Esophagus squamous epithelium (tissue), 5 donors: ENCODE measurements at regions not wholly inside any gene's neighbourhood (a gene's known extent, or its start where the extent isn't known, plus 50 kb on each side); places are given as distances from the start of the nearest gene placed in this dataset.

Experiments used
- DNase-seq: peaks from one replicate; lab custom pipeline; 2025; lab: John Stamatoyannopoulos, UW
- H3K27ac ChIP-seq, 4 donors: fragments of 200-600 bp; sonication (generic); one replicate each; pipeline ENCODE4 v1.5.1; 2016 to 2019; ENCODE audit warnings: mild to moderate bottlenecking in 1 of 4
- H3K27me3 ChIP-seq, 4 donors: fragments of 200-600 bp; sonication (generic); 1 replicate in 3 of 4; 2 replicates in 1 of 4; pipeline versions ENCODE4 v1.5.1 to v1.6.0; 2017 to 2021; ENCODE audit warnings: antibody characterized with exemption in 1 of 4
- H3K36me3 ChIP-seq, 3 donors: fragments of 200-600 bp; sonication (generic); one replicate each; pipeline ENCODE4 v1.5.1; 2016 to 2019
- H3K4me1 ChIP-seq, 3 donors: fragments of 200-600 bp; sonication (generic); one replicate each; pipeline ENCODE4 v1.5.1; 2017 to 2019
- H3K4me3 ChIP-seq, 4 donors: fragments of 200-600 bp; sonication (generic); 1 replicate in 3 of 4; 2 replicates in 1 of 4; pipeline ENCODE4 v1.5.1; 2016 to 2019; ENCODE audit warnings: mild to moderate bottlenecking in 2 of 4, moderate library complexity in 1 of 4
- H3K9me3 ChIP-seq, 3 donors: fragments of 200-600 bp; sonication (generic); one replicate each; pipeline ENCODE4 v1.5.1; 2016 to 2019
- CTCF ChIP-seq, 6 experiments: fragments of 450-650 bp in 4 of 6; fragments of 200-600 bp in 2 of 6; sonication (generic) in 2 of 6; IDR thresholded peaks; one replicate each; pipeline ENCODE4 v1.5.1; 2016 to 2019; ENCODE audit warnings: antibody characterized with exemption in 6 of 6, mild to moderate bottlenecking in 4 of 6, moderate library complexity in 4 of 6
- POLR2A ChIP-seq, 4 donors: fragments of 450-650 bp; IDR thresholded peaks; one replicate each; pipeline ENCODE4 v1.6.1; 2017; ENCODE audit warnings: antibody characterized with exemption in 4 of 4, mild to moderate bottlenecking in 4 of 4, moderate library complexity in 3 of 4
- WGBS, 2 donors: methylation state at CpG; one replicate each; pipeline ENCODE4 v1.1.5; 2018; 5-methylcytosine and 5-hydroxymethylcytosine counted together
- intact Hi-C: fragments of 100-400 bp; cut with DNase I; formaldehyde crosslinking; loops from one replicate; pipeline ENCODE4 v1.15.0; 2022
- donor health status: DM: yes; HTN: yes; CAD: no.

- intact Hi-C loops, result no loop called here
- 51 to 70% methylated on average over 3 of the region's 3 CpGs for WGBS, 2 donors
- Histone ChIP-seq H3K27ac (no peak overlapping the region), H3K9me3 (peaks cover 0 to 8% (median 0%) of the 10 kb centered on the region in 3 donors), H3K4me1 (no peaks in the 10 kb centered on the region), H3K27me3 (no peaks in the 10 kb centered on the region), H3K36me3 (no peaks in the 10 kb centered on the region), H3K4me3 (no peak overlapping the region)
- TF ChIP-seq POLR2A (IDR thresholded peaks at IDR 0.05) (no peak), CTCF (IDR thresholded peaks at IDR 0.05) (no peak)
- no peak for DNase-seq
These were observed 731.6 kb downstream of the SOCS6 start for GRCh38 chr18:71020342-71021029.

GRCh38 chr18:71018816-71019215 lies 730.0 kb downstream of the SOCS6 start:
- no peaks in the 10 kb centered on the region for H3K36me3 ChIP-seq
- intact Hi-C loops, result no loop called here
- no peak for DNase-seq
- no peaks in the 10 kb centered on the region for H3K27me3 ChIP-seq
- no peak for TF ChIP-seq CTCF (IDR thresholded peaks at IDR 0.05)
- TF ChIP-seq POLR2A (IDR thresholded peaks at IDR 0.05), result no peak
- no peak overlapping the region for H3K27ac ChIP-seq
- no peaks in the 10 kb centered on the region for H3K4me1 ChIP-seq
- peaks cover 0 to 13% (median 0%) of the 10 kb centered on the region in 3 donors for H3K9me3 ChIP-seq
- H3K4me3 ChIP-seq, result no peak overlapping the region

- intact Hi-C loops, result no loop called here
- H3K9me3 ChIP-seq, result peaks cover 0 to 5% (median 0%) of the 10 kb centered on the region in 3 donors
- no peak overlapping the region for H3K4me3 ChIP-seq
- TF ChIP-seq POLR2A (IDR thresholded peaks at IDR 0.05), result no peak
- TF ChIP-seq CTCF (IDR thresholded peaks at IDR 0.05), result no peak
- no peak for DNase-seq
- H3K27me3 ChIP-seq, result no peaks in the 10 kb centered on the region
- no peaks in the 10 kb centered on the region for H3K36me3 ChIP-seq
- no peaks in the 10 kb centered on the region for H3K4me1 ChIP-seq
- H3K27ac ChIP-seq, result no peak overlapping the region
- 86 to 91% methylated on average over 1 of the region's 1 CpG for WGBS, 2 donors
These were observed 723.9 kb downstream of the SOCS6 start for GRCh38 chr18:71012789-71013188.

- intact Hi-C loops, result no loop called here
- TF ChIP-seq CTCF (IDR thresholded peaks at IDR 0.05) (no peak), POLR2A (IDR thresholded peaks at IDR 0.05) (no peak)
- Histone ChIP-seq H3K36me3 (no peaks in the 10 kb centered on the region), H3K4me3 (no peak overlapping the region), H3K9me3 (peaks cover 0 to 5% (median 0%) of the 10 kb centered on the region in 3 donors), H3K4me1 (no peaks in the 10 kb centered on the region), H3K27me3 (no peaks in the 10 kb centered on the region), H3K27ac (no peak overlapping the region)
- WGBS, 2 donors, result 38 to 39% methylated on average over 2 of the region's 2 CpGs
- DNase-seq, result no peak
These were observed 722.5 kb downstream of the SOCS6 start for GRCh38 chr18:71011389-71011788.

GRCh38 chr18:71008257-71008656 lies 719.4 kb downstream of the SOCS6 start:
- no peaks in the 10 kb centered on the region for H3K36me3 ChIP-seq
- no peaks in the 10 kb centered on the region for H3K9me3 ChIP-seq
- no peak for DNase-seq
- no peaks in the 10 kb centered on the region for H3K4me1 ChIP-seq
- no peaks in the 10 kb centered on the region for H3K27me3 ChIP-seq
- intact Hi-C loops, result no loop called here
- no peak overlapping the region for H3K4me3 ChIP-seq
- no peak overlapping the region for H3K27ac ChIP-seq
- TF ChIP-seq POLR2A (IDR thresholded peaks at IDR 0.05), result no peak
- TF ChIP-seq CTCF (IDR thresholded peaks at IDR 0.05), result no peak
- whole genome bisulfite sequencing, 2 donors, result 49 to 58% methylated on average over 3 of the region's 3 CpGs
